ENCODE measurements at regions not wholly inside any gene's neighbourhood (a gene's known extent, or its start where the extent isn't known, plus 50 kb on each side); places are given as distances from the start of the nearest gene placed in this dataset.

DNA sequence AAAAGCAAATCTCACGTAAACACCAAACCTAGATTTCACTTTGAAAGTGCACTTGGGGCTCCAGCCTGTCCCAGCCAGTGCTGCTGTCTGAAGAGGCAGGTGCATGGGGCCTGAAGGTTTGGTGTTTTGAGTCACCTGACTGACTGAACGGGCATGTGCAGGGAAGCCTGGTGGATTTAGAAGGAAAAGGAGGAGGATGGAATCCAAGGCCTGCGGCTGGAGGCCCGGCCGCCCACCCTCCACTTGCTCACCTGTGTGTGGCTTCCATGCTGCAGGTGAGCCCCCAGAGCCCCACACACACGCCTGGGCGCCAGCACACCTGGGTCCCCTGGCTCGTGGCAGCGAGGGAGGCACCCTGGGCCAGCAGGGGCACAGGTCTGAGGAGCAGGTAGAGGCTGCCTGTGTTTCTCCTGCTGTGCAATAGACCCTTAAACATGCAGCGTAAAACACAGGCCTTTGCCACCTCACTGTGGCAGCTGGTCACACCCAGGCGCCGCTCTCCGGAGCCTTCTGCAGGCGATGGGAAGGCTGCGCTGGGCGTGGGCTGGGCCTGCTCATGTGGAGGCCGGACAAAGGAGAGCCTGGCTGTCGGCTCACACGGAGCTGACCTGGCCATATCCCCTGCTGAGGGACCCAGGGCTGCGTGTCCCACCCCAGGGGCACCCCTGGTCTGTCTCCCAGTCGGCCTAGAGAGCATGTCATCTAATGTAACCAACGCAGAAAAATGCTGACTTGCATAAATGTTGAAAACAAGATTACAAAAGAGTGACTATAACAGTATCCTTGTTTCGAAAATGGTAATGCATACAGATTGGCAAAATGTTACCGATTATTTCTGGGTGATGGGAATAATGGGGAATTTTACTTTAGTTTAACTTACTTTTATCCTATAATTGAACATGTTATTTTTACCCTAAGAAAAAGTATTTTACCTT, 71.3 kb downstream of the TMEM18 start:
- Histone ChIP-seq H3K9me3 (ENCODE audit: insufficient read depth, low read length, severe bottlenecking) (no peaks in the 10 kb centered on the region), H3K4me3 (ENCODE audit: low read depth in 1 of 2, low read length in 2 of 2) (no peak overlapping the region), H3K4me2 (ENCODE audit: insufficient read depth, low read length) (no peak overlapping the region), H4K20me1 (ENCODE audit: insufficient read depth, low read length) (no peaks in the 10 kb centered on the region), H3K9ac (ENCODE audit: low read depth, low read length) (no peak overlapping the region), H3K27ac (ENCODE audit: low read length) (no peak overlapping the region), H3K4me1 (ENCODE audit: insufficient read depth, low read length) (no peaks in the 10 kb centered on the region), H3K27me3 (ENCODE audit: insufficient read depth, low read length, poor library complexity) (no peaks in the 10 kb centered on the region), H3K79me2 (ENCODE audit: insufficient read depth, low read length) (no peaks in the 10 kb centered on the region), H2AFZ (ENCODE audit: low read depth, low read length) (no peak overlapping the region), H3K36me3 (ENCODE audit: insufficient read depth, low read length) (no peaks in the 10 kb centered on the region)
- DNase-seq (no peak), ATAC-seq (ENCODE audit: insufficient read depth, low read depth) (0 out of 3 replicates have a peak, but pooled peaks have one; percentile 14)
- TF ChIP-seq EZH2 (IDR thresholded peaks at IDR 0.05; ENCODE audit: borderline replicate concordance, low read depth, low read length, severe bottlenecking) (no peak), CTCF (IDR thresholded peaks at IDR 0.05; ENCODE audit: borderline replicate concordance, extremely low read depth, low read length, poor library complexity, severe bottlenecking) (no peak)

DNA sequence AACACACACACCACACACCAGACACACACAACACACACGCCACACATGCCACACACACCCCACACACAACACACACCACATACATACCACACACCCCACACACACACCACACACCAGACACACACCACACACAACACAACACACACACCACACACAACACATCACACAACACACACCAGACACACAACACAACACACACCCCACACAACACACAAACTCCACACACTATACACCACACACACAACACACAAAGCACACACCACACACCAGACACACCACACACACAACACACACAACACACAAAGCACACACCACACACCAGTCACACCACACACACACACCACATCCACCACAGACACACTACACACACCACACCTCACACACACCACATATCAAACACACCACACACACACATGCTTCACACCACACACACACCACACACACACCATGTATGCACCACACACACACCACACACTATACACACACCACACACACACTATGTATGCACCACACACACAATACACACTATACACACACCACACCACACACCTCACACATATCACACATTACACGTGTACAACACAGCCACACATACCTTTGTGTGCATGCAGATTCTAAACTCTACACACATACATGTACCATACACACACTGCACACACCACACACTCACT, 72.2 kb downstream of the TMEM18 start:
- Histone ChIP-seq H3K79me2 (ENCODE audit: insufficient read depth, low read length) (no peaks in the 10 kb centered on the region), H3K4me1 (ENCODE audit: insufficient read depth, low read length) (no peaks in the 10 kb centered on the region), H3K9me3 (ENCODE audit: insufficient read depth, low read length, severe bottlenecking) (no peaks in the 10 kb centered on the region), H3K4me2 (ENCODE audit: insufficient read depth, low read length) (no peak overlapping the region), H3K27me3 (ENCODE audit: insufficient read depth, low read length, poor library complexity) (no peaks in the 10 kb centered on the region), H3K36me3 (ENCODE audit: insufficient read depth, low read length) (no peaks in the 10 kb centered on the region), H3K9ac (ENCODE audit: low read depth, low read length) (no peak overlapping the region), H2AFZ (ENCODE audit: low read depth, low read length) (no peak overlapping the region), H4K20me1 (ENCODE audit: insufficient read depth, low read length) (no peaks in the 10 kb centered on the region), H3K4me3 (ENCODE audit: low read depth in 1 of 2, low read length in 2 of 2) (no peak overlapping the region), H3K27ac (ENCODE audit: low read length) (no peak overlapping the region)
- no peak for TF ChIP-seq EZH2 (IDR thresholded peaks at IDR 0.05; ENCODE audit: borderline replicate concordance, low read depth, low read length, severe bottlenecking)
- no peak for TF ChIP-seq CTCF (IDR thresholded peaks at IDR 0.05; ENCODE audit: borderline replicate concordance, extremely low read depth, low read length, poor library complexity, severe bottlenecking)
- DNase-seq (no peak), ATAC-seq (ENCODE audit: insufficient read depth, low read depth) (no peak)

GRCh38 chr2:604385-604784, 72.8 kb downstream of the TMEM18 start:
- ATAC-seq (ENCODE audit: insufficient read depth, low read depth) (peak; percentile 49; the same call in 2 of the 3 replicates), DNase-seq (no peak)
- no peak overlapping the region for H3K4me2 ChIP-seq (ENCODE audit: insufficient read depth, low read length)
- no peak overlapping the region for H3K4me3 ChIP-seq (ENCODE audit: low read depth in 1 of 2, low read length in 2 of 2)
- no peaks in the 10 kb centered on the region for H3K9me3 ChIP-seq (ENCODE audit: insufficient read depth, low read length, severe bottlenecking)
- no peak overlapping the region for H3K27ac ChIP-seq (ENCODE audit: low read length)
- H4K20me1 ChIP-seq (ENCODE audit: insufficient read depth, low read length): no peaks in the 10 kb centered on the region
- H3K9ac ChIP-seq (ENCODE audit: low read depth, low read length): no peak overlapping the region
- no peak overlapping the region for H2AFZ ChIP-seq (ENCODE audit: low read depth, low read length)
- H3K79me2 ChIP-seq (ENCODE audit: insufficient read depth, low read length): no peaks in the 10 kb centered on the region
- TF ChIP-seq EZH2 (IDR thresholded peaks at IDR 0.05; ENCODE audit: borderline replicate concordance, low read depth, low read length, severe bottlenecking) (no peak), CTCF (IDR thresholded peaks at IDR 0.05; ENCODE audit: borderline replicate concordance, extremely low read depth, low read length, poor library complexity, severe bottlenecking) (no peak)
- no peaks in the 10 kb centered on the region for H3K36me3 ChIP-seq (ENCODE audit: insufficient read depth, low read length)
- H3K27me3 ChIP-seq (ENCODE audit: insufficient read depth, low read length, poor library complexity): no peaks in the 10 kb centered on the region
- H3K4me1 ChIP-seq (ENCODE audit: insufficient read depth, low read length): no peaks in the 10 kb centered on the region
